Activated naive CD4-positive, alpha-beta T cell treated with anti-CD3 and anti-CD28 coated beads, Interleukin-2, amount 10 ng/mL, durations not matched to agents 7 days and 5 days (primary cell): ENCODE measurements at regions not wholly inside any gene's neighbourhood (a gene's known extent, or its start where the extent isn't known, plus 50 kb on each side); places are given as distances from the start of the nearest gene placed in this dataset.

Experiments
- CTCF ChIA-PET: fragments of 350-600 bp; sonication (Branson Sonifier 250); formaldehyde crosslinking; loops from one replicate; lab custom pipeline; 2021; ENCODE audit warnings: antibody characterized with exemption; lab: Charles Lee
- DNase-seq: peaks from one replicate; pipeline ENCODE4 v3.0.0-alpha.2; 2020
- H3K27ac Mint-ChIP-seq: one replicate; pipeline ENCODE4 v1.8.0; 2021; ENCODE audit warnings: mild to moderate bottlenecking, moderate library complexity, mixed read lengths
- H3K27me3 Mint-ChIP-seq: one replicate; pipeline ENCODE4 v1.8.0; 2021; ENCODE audit warnings: mild to moderate bottlenecking, mixed read lengths
- H3K36me3 Mint-ChIP-seq: one replicate; pipeline ENCODE4 v1.8.0; 2021; ENCODE audit warnings: mixed read lengths
- H3K4me1 Mint-ChIP-seq: one replicate; pipeline ENCODE4 v1.8.0; 2021; ENCODE audit warnings: mixed read lengths
- H3K4me3 Mint-ChIP-seq: one replicate; pipeline ENCODE4 v1.8.0; 2021; ENCODE audit warnings: mild to moderate bottlenecking, moderate library complexity, mixed read lengths
- H3K9me3 Mint-ChIP-seq: one replicate; pipeline ENCODE4 v1.8.0; 2021; ENCODE audit warnings: mixed read lengths

GRCh38 chr2:156930423-156930822, 327.1 kb upstream of the GALNT5 start:
- Mint-ChIP-seq H3K27ac (no peak overlapping the region), H3K36me3 (no peaks in the 10 kb centered on the region), H3K27me3 (no peaks in the 10 kb centered on the region), H3K9me3 (no peaks in the 10 kb centered on the region), H3K4me1 (no peaks in the 10 kb centered on the region), H3K4me3 (no peak overlapping the region)
- CTCF ChIA-PET: no interaction called here
- DNase-seq: no peak

DNA sequence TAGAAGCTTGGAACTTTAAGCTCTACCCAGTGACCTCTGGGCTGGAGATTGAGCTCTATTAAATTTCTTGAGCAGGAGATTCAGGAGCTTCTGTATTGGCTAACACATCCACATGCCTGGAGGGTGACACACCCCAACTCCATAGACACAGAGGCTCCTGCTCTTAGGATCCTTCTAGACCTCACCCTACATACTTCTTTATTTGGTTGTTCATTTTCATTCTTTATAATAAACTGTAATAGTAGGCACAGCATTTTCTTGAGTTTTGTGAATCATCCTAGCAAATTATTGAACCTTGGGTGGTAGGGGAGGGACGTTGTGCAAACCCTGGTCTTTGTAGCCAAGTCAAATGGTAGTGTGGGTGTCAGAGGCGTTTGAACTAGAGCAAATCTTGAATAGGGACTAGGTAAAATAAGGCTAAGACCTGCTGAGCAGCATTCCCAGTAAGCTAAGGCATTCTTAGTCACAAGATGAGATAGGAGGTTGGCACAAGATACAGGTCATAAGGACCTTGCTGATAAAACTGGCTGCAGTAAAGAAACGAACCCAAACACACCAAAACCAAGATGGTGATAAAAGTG, 323.8 kb upstream of the GALNT5 start:
- Mint-ChIP-seq H3K4me1 (no peaks in the 10 kb centered on the region), H3K9me3 (no peaks in the 10 kb centered on the region), H3K27ac (no peak overlapping the region), H3K36me3 (no peaks in the 10 kb centered on the region), H3K27me3 (no peaks in the 10 kb centered on the region), H3K4me3 (no peak overlapping the region)
- CTCF ChIA-PET: no interaction called here
- no peak for DNase-seq

- H3K4me1 Mint-ChIP-seq: no peaks in the 10 kb centered on the region
- no peaks in the 10 kb centered on the region for H3K36me3 Mint-ChIP-seq
- CTCF ChIA-PET: interaction anchor here (0.9 kb wide), 1 partner anchor 9 kb away, joined by 3 read pairs; no protein-coding TSS in a partner anchor
- H3K4me3 Mint-ChIP-seq: no peak overlapping the region
- H3K27ac Mint-ChIP-seq: no peak overlapping the region
- no peaks in the 10 kb centered on the region for H3K27me3 Mint-ChIP-seq
- H3K9me3 Mint-ChIP-seq: no peaks in the 10 kb centered on the region
- DNase-seq: no peak
These were observed 321.9 kb upstream of the GALNT5 start for GRCh38 chr2:156935616-156936015.

DNA sequence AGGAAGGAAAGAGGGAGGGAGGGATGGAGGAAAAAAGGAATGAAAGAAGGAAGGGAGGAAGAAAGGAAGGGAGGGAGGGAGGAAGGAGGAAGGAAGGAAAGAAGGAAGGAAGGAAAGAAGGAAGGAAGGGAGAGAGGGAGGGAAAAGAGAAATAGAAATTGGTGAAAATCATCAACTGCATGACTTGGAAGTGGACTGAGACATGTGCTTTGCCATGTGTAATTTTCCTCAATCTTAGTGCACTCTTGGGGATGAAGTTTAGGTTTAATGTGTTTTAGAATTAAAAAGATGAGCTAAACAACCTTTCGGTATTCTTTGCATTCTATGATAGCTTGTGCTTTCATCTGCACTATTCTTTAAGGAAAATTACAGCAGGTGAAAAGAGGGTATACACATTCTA, 320.1 kb upstream of the GALNT5 start:
- DNase-seq: no peak
- H3K27me3 Mint-ChIP-seq: no peaks in the 10 kb centered on the region
- H3K9me3 Mint-ChIP-seq: no peaks in the 10 kb centered on the region
- H3K4me3 Mint-ChIP-seq: no peak overlapping the region
- CTCF ChIA-PET: no interaction called here
- H3K4me1 Mint-ChIP-seq: no peaks in the 10 kb centered on the region
- no peaks in the 10 kb centered on the region for H3K36me3 Mint-ChIP-seq
- H3K27ac Mint-ChIP-seq: no peak overlapping the region

DNA sequence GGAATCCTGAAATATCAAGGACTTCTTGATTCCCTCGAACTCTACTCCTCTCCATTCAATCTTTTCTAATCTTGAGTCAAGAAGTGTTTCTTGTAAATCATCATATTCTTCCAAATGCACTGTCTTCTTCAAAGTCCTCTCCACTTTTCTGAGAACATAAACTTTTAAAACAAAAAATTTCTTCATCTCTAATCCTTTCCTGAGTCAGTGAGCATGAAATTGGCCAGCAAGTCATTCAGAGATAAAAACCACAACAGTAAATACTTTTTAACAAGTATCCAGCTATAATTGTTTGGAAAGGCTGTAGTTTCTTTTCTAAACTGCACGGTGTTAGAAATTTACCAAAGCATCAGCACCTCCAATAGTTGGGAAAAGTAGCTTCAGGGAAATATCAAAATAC, 312.6 kb upstream of the GALNT5 start:
- H3K36me3 Mint-ChIP-seq: no peaks in the 10 kb centered on the region
- no peak for DNase-seq

DNA sequence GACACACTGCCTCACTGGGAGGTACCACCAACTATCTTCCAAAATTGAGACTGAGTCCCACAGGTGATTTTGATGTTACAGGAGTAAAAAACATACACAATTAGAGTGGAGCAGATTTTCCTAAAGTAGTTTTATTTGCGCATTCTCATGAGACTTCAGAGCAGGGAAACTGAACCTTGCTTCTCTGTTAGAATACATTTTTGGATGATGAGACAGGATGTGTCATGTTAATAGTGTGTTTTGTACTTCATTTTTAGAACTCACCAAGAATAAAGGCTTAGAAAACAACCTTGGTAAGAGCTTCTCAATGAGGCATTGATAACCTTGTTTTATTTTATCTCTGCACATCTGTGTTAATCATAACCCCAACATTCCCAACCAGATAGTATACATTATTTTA, 310.2 kb upstream of the GALNT5 start:
- Mint-ChIP-seq H3K4me3 (no peak overlapping the region), H3K27ac (no peak overlapping the region), H3K4me1 (no peaks in the 10 kb centered on the region), H3K36me3 (no peaks in the 10 kb centered on the region), H3K27me3 (no peaks in the 10 kb centered on the region), H3K9me3 (no peaks in the 10 kb centered on the region)
- no peak for DNase-seq
- CTCF ChIA-PET: no interaction called here

More for the DNA sequence above, 312.6 kb upstream of the GALNT5 start:
- Mint-ChIP-seq H3K4me3 (no peak overlapping the region), H3K4me1 (no peaks in the 10 kb centered on the region), H3K9me3 (no peaks in the 10 kb centered on the region), H3K27ac (no peak overlapping the region), H3K27me3 (no peaks in the 10 kb centered on the region)
- CTCF ChIA-PET: no interaction called here

GRCh38 chr2:156955701-156956100, 301.8 kb upstream of the GALNT5 start:
- DNase-seq: no peak
- no peak overlapping the region for H3K4me3 Mint-ChIP-seq
- CTCF ChIA-PET: no interaction called here
- no peaks in the 10 kb centered on the region for H3K4me1 Mint-ChIP-seq
- no peaks in the 10 kb centered on the region for H3K36me3 Mint-ChIP-seq
- no peak overlapping the region for H3K27ac Mint-ChIP-seq
- H3K9me3 Mint-ChIP-seq: peaks cover 8% of the 10 kb centered on the region
- no peaks in the 10 kb centered on the region for H3K27me3 Mint-ChIP-seq

DNA sequence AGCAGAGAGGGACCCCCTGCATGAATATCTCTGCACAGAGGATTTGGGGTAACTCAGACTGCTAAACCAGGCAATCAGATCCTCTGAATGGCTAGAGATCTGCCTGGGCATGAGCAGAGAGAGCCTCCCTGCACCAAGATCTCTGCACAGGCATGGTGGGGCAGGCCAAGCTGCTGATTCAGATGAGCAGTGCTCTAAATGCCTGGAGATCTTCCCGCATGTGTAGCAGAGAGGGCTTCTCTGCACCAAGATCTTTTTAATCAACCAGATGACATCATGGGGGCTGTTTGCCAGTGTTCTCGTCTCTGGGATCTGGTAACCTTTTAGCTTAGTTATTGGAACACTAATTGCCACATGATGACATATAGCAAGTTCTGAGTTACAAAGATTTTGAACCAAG, 301.3 kb upstream of the GALNT5 start:
- no peaks in the 10 kb centered on the region for H3K36me3 Mint-ChIP-seq
- no peaks in the 10 kb centered on the region for H3K4me1 Mint-ChIP-seq
- peaks cover 8% of the 10 kb centered on the region for H3K9me3 Mint-ChIP-seq
- no peak overlapping the region for H3K4me3 Mint-ChIP-seq
- no peaks in the 10 kb centered on the region for H3K27me3 Mint-ChIP-seq
- CTCF ChIA-PET: no interaction called here
- H3K27ac Mint-ChIP-seq: no peak overlapping the region
- no peak for DNase-seq

- Mint-ChIP-seq H3K9me3 (peaks cover 8% of the 10 kb centered on the region), H3K4me3 (no peak overlapping the region), H3K27ac (no peak overlapping the region), H3K4me1 (no peaks in the 10 kb centered on the region), H3K27me3 (no peaks in the 10 kb centered on the region), H3K36me3 (no peaks in the 10 kb centered on the region)
- CTCF ChIA-PET: no interaction called here
- no peak for DNase-seq
These were observed 299.1 kb upstream of the GALNT5 start for GRCh38 chr2:156958374-156958773.

GRCh38 chr2:156959481-156959880, 298.0 kb upstream of the GALNT5 start:
- H3K9me3 Mint-ChIP-seq: peaks cover 9% of the 10 kb centered on the region
- no peak for DNase-seq
- H3K27ac Mint-ChIP-seq: no peak overlapping the region
- no peak overlapping the region for H3K4me3 Mint-ChIP-seq
- H3K27me3 Mint-ChIP-seq: no peaks in the 10 kb centered on the region
- CTCF ChIA-PET: no interaction called here
- no peaks in the 10 kb centered on the region for H3K36me3 Mint-ChIP-seq
- no peaks in the 10 kb centered on the region for H3K4me1 Mint-ChIP-seq

- Mint-ChIP-seq H3K36me3 (no peaks in the 10 kb centered on the region), H3K4me3 (no peak overlapping the region), H3K27ac (no peak overlapping the region), H3K9me3 (no peaks in the 10 kb centered on the region), H3K27me3 (no peaks in the 10 kb centered on the region), H3K4me1 (no peaks in the 10 kb centered on the region)
- DNase-seq: no peak
- CTCF ChIA-PET: no interaction called here
These were observed 274.9 kb upstream of the GALNT5 start for GRCh38 chr2:156982615-156983014.

DNA sequence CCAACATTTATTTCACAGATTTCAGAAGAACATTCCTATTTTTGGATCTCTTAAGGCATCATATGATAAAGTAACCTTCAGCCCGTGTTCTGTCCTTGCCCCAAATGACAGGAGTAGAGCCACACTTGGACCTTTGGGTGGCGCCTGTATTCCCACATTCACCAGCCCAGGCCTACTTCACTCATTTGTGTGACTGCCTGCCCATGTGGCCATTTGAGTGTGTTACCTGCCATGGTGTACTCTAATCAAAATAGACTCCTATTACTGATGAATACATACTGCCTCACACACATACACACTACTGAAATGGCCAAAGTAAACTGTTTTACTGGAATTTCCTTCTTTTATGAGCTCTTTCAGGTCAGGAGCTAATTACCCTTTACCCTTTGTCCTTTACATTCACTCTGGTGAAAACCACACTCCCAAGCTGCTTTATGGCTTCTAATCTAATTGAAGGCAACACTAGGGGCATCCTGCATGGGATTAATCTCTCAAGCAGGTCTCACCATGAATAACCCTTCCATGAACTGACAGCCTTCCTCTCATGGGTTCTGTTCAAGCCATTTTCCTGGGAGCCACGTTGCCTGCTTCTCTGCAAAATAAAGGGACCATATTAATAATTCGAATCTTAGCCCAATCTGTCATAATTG, 271.0 kb upstream of the GALNT5 start:
- no peak for DNase-seq
- H3K27ac Mint-ChIP-seq: no peak overlapping the region
- CTCF ChIA-PET: no interaction called here

GRCh38 chr2:156999661-157000060, 257.8 kb upstream of the GALNT5 start:
- DNase-seq: no peak
- CTCF ChIA-PET: no interaction called here
- H3K27ac Mint-ChIP-seq: no peak overlapping the region
- no peaks in the 10 kb centered on the region for H3K36me3 Mint-ChIP-seq
- no peaks in the 10 kb centered on the region for H3K27me3 Mint-ChIP-seq
- H3K4me3 Mint-ChIP-seq: no peak overlapping the region
- H3K4me1 Mint-ChIP-seq: no peaks in the 10 kb centered on the region
- no peaks in the 10 kb centered on the region for H3K9me3 Mint-ChIP-seq

More for the DNA sequence above, 271.0 kb upstream of the GALNT5 start:
- H3K4me3 Mint-ChIP-seq: no peak overlapping the region
- no peaks in the 10 kb centered on the region for H3K9me3 Mint-ChIP-seq
- no peaks in the 10 kb centered on the region for H3K36me3 Mint-ChIP-seq
- H3K27me3 Mint-ChIP-seq: no peaks in the 10 kb centered on the region
- no peaks in the 10 kb centered on the region for H3K4me1 Mint-ChIP-seq

DNA sequence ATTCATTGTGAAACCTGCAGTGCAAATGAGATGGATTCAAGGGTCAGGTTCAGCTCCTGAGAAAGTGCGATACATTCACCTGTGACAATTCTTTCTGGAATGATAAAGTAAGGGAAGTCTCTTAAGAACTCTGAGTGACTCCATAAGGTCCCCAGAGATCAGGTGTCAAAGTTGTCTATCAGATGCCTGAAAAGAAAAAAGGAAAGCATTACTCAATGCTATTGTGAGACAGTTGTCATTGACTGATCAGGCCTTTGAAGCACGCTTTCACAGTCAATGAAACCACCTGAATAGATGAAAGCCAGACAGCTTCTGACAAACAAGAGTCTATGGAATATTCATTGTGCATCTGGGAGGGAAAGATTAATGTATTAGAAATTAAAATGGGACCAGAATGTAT, 252.7 kb upstream of the GALNT5 start:
- H3K4me1 Mint-ChIP-seq: no peaks in the 10 kb centered on the region
- no peaks in the 10 kb centered on the region for H3K27me3 Mint-ChIP-seq
- no peak for DNase-seq
- H3K27ac Mint-ChIP-seq: no peak overlapping the region
- H3K9me3 Mint-ChIP-seq: no peaks in the 10 kb centered on the region
- no peaks in the 10 kb centered on the region for H3K36me3 Mint-ChIP-seq
- no peak overlapping the region for H3K4me3 Mint-ChIP-seq
- CTCF ChIA-PET: no interaction called here

GRCh38 chr2:157015015-157015575, 242.4 kb upstream of the GALNT5 start:
- H3K27me3 Mint-ChIP-seq: no peaks in the 10 kb centered on the region
- H3K4me1 Mint-ChIP-seq: no peaks in the 10 kb centered on the region
- H3K27ac Mint-ChIP-seq: no peak overlapping the region
- no peak overlapping the region for H3K4me3 Mint-ChIP-seq
- CTCF ChIA-PET: no interaction called here
- H3K36me3 Mint-ChIP-seq: no peaks in the 10 kb centered on the region
- H3K9me3 Mint-ChIP-seq: no peaks in the 10 kb centered on the region
- no peak for DNase-seq
